Smooth muscle cell (in vitro differentiated cells): ENCODE measurements at regions not wholly inside any gene's neighbourhood (a gene's known extent, or its start where the extent isn't known, plus 50 kb on each side); places are given as distances from the start of the nearest gene placed in this dataset.

Experiments
- DNase-seq: peaks from one replicate; lab custom pipeline; 2025; ENCODE audit not compliant: unreplicated experiment; lab: John Stamatoyannopoulos, UW
- H2AFZ ChIP-seq: fragments of 200-600 bp; sonication (generic); 2 replicates; pipeline ENCODE4 v1.6.0; 2016; ENCODE audit warnings: antibody characterized with exemption, low read depth, mild to moderate bottlenecking
- H3F3A ChIP-seq: fragments of 200-600 bp; sonication (generic); 2 replicates; pipeline ENCODE4 v1.6.0; 2017; ENCODE audit warnings: antibody characterized with exemption, low read depth
- H3K27ac ChIP-seq: fragments of 200-600 bp; sonication (generic); 2 replicates; pipeline ENCODE4 v1.5.1; 2016; ENCODE audit warnings: low read depth, mild to moderate bottlenecking
- H3K27me3 ChIP-seq: fragments of 200-600 bp; sonication (generic); 2 replicates; pipeline ENCODE4 v1.6.1; 2016; ENCODE audit warnings: low read depth, mild to moderate bottlenecking
- H3K36me3 ChIP-seq: fragments of 200-600 bp; sonication (generic); 2 replicates; pipeline ENCODE4 v1.5.1; 2016; ENCODE audit warnings: low read depth
- H3K4me1 ChIP-seq: fragments of 200-600 bp; sonication (generic); 2 replicates; pipeline ENCODE4 v1.5.1; 2016; ENCODE audit warnings: low read depth
- H3K4me2 ChIP-seq: fragments of 200-600 bp; sonication (generic); 2 replicates; pipeline ENCODE4 v1.6.0; 2016; ENCODE audit warnings: mild to moderate bottlenecking
- H3K4me3 ChIP-seq: fragments of 200-600 bp; sonication (generic); 2 replicates; pipeline ENCODE4 v1.5.1; 2016; ENCODE audit warnings: mild to moderate bottlenecking
- H3K79me2 ChIP-seq: fragments of 200-600 bp; sonication (generic); 2 replicates; pipeline ENCODE4 v1.6.0; 2016; ENCODE audit warnings: low read depth, mild to moderate bottlenecking
- H3K9ac ChIP-seq: fragments of 200-600 bp; sonication (generic); 2 replicates; pipeline ENCODE4 v1.6.0; 2016; ENCODE audit warnings: low read depth
- H3K9me3 ChIP-seq: fragments of 200-600 bp; sonication (generic); replicated peaks from 2 replicates; pipeline ENCODE4 v1.5.1; 2016; ENCODE audit warnings: low read depth
- H4K20me1 ChIP-seq: fragments of 200-600 bp; sonication (generic); 2 replicates; pipeline ENCODE4 v1.6.0; 2016; ENCODE audit warnings: low read depth
- WGBS: methylation state at CpG from one replicate; pipeline ENCODE4 v1.1.7; 2016; ENCODE audit warnings: low lambda C conversion rate; 5-methylcytosine and 5-hydroxymethylcytosine counted together
- TF ChIP-seq, protein P1 (sequence below): fragments of 200-600 bp; sonication (generic); IDR thresholded peaks from 2 replicates; pipeline ENCODE4 v1.5.1; 2017; ENCODE audit warnings: borderline replicate concordance, mild to moderate bottlenecking, antibody characterized with exemption; ENCODE audit not compliant: insufficient read depth, poor library complexity, severe bottlenecking

DNA sequence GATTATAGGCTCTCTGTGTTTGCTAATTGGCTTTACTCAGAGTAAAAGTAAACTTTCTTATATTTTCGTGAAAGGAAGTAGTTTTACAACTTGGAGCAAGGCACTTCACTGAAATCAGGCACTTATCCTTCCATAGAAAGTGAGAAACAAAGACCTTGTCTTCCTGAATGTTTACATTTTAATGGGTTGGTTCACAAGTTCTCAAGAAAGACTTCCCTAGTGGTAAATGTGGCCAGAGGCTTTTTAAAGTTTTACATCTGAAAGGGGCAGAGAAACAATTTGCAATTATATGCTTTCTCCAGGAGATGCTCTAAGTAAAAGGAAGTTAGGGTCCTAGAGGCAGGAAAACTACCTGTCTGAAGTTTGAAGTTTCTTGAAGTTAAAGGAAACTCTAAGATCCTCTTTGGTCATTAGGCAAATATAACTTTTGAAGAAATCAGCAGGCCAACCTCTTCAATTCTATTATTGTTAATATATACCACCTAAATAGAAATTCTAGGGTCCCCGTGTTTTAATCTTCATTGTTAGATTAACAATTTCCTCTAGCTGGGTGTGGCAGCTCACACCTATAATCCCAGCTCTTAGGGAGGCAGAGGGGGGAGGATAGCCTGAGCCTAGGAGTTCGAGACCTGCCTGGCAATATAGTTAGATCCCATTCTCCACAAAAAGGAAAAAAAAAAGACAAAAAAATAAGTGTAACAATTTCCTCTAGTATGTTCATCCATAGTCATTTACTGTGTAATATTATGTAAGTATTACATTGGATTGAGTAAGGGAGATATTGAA, 644.9 kb upstream of the FOXG1 start:
- H3K9ac ChIP-seq = no peak overlapping the region
- 29% methylated on average over 3 of the region's 3 CpGs for WGBS
- no peak overlapping the region for H3K27ac ChIP-seq
- H3K4me3 ChIP-seq = no peak overlapping the region
- no peaks in the 10 kb centered on the region for H3K27me3 ChIP-seq
- H4K20me1 ChIP-seq = no peaks in the 10 kb centered on the region
- H3K9me3 ChIP-seq = no peaks in the 10 kb centered on the region
- TF ChIP-seq, protein P1, sequence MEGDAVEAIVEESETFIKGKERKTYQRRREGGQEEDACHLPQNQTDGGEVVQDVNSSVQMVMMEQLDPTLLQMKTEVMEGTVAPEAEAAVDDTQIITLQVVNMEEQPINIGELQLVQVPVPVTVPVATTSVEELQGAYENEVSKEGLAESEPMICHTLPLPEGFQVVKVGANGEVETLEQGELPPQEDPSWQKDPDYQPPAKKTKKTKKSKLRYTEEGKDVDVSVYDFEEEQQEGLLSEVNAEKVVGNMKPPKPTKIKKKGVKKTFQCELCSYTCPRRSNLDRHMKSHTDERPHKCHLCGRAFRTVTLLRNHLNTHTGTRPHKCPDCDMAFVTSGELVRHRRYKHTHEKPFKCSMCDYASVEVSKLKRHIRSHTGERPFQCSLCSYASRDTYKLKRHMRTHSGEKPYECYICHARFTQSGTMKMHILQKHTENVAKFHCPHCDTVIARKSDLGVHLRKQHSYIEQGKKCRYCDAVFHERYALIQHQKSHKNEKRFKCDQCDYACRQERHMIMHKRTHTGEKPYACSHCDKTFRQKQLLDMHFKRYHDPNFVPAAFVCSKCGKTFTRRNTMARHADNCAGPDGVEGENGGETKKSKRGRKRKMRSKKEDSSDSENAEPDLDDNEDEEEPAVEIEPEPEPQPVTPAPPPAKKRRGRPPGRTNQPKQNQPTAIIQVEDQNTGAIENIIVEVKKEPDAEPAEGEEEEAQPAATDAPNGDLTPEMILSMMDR = no peak
- DNase-seq = no peak
- no peaks in the 10 kb centered on the region for H3K79me2 ChIP-seq
- no peaks in the 10 kb centered on the region for H3F3A ChIP-seq
- H3K4me1 ChIP-seq = peaks cover 18% of the 10 kb centered on the region
- H2AFZ ChIP-seq = no peak overlapping the region
- no peaks in the 10 kb centered on the region for H3K36me3 ChIP-seq
- H3K4me2 ChIP-seq = no peak overlapping the region

DNA sequence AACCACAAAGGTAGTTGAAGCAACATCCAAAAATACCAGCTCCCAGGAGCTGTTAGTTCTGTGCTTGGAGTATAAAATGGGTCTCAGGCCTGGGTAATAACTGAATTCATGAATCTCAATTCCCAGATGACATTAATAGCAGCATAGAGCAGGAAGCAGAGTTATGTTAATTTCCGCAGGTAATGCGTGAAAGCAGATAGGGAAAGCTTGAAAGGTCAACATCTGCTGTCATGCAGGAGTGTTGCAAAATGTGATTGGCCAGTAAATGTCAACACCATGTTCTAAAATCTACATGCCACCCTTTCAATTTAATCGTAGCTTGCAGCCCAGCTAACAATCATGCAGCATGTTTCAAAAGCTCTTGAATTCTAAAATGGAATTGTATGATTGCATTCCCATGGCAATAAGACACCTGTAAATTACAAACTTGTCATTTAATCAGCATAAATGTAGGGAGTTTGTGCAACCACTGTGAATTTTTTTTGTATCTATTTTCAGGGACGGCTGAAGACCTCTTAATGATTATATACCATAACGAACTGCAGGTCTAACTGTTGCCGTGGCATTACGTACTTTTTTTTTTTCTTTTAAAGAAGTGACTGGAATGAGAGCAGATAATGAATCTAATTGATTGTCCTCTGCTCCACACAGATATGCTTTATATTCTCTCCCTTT, 635.8 kb upstream of the FOXG1 start:
- TF ChIP-seq, protein P1 = no peak
- 87% methylated on average over 7 of the region's 7 CpGs for WGBS
- Histone ChIP-seq H3K4me3 (no peak overlapping the region), H3K9me3 (no peaks in the 10 kb centered on the region), H3K4me1 (peaks cover 7% of the 10 kb centered on the region), H3F3A (no peaks in the 10 kb centered on the region), H3K79me2 (no peaks in the 10 kb centered on the region), H3K9ac (no peak overlapping the region), H3K4me2 (no peak overlapping the region), H2AFZ (no peak overlapping the region), H3K36me3 (no peaks in the 10 kb centered on the region), H3K27me3 (no peaks in the 10 kb centered on the region), H4K20me1 (no peaks in the 10 kb centered on the region), H3K27ac (no peak overlapping the region)
- no peak for DNase-seq

DNA sequence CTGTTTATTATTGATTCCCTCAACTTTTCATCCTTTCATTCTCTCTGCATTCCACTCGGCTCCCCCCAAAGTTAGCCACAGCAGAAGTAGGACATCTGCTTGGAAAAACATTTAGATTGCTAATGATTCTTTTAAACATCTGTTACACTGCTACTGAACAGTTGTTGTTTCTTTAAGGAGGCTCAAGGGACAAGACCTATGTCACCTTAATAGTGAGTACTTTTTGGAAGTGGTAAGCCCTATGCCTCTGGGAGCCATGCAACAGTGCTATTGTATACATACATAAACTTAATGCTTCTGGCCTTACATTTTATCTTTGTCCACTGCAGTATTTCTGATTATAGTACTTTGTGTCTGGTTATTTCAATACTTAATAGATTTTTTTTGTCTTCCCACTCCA, 628.2 kb upstream of the FOXG1 start:
- TF ChIP-seq, protein P1 = no peak
- no peaks in the 10 kb centered on the region for H3K79me2 ChIP-seq
- H3F3A ChIP-seq = no peaks in the 10 kb centered on the region
- no peaks in the 10 kb centered on the region for H3K4me1 ChIP-seq
- H3K9me3 ChIP-seq = no peaks in the 10 kb centered on the region
- no peaks in the 10 kb centered on the region for H4K20me1 ChIP-seq
- no peak overlapping the region for H3K4me3 ChIP-seq
- no peaks in the 10 kb centered on the region for H3K36me3 ChIP-seq
- no peak overlapping the region for H3K9ac ChIP-seq
- DNase-seq = no peak
- H3K4me2 ChIP-seq = no peak overlapping the region
- no peaks in the 10 kb centered on the region for H3K27me3 ChIP-seq
- H3K27ac ChIP-seq = no peak overlapping the region
- H2AFZ ChIP-seq = no peak overlapping the region
- WGBS = 74% methylated on average over 1 of the region's 1 CpG
